HL-60 (cell line): ENCODE measurements at regions not wholly inside any gene's neighbourhood (a gene's known extent, or its start where the extent isn't known, plus 50 kb on each side); places are given as distances from the start of the nearest gene placed in this dataset.

Experiments
- GABPA ChIP-seq: IDR thresholded peaks from 2 replicates; pipeline ENCODE4 v1.6.1; 2012; ENCODE audit warnings: low read depth
- POLR2AphosphoS5 ChIP-seq: IDR thresholded peaks from 2 replicates; pipeline ENCODE4 v1.6.1; 2012; ENCODE audit warnings: low read depth
- TF ChIP-seq, protein P1 (sequence below): IDR thresholded peaks from one replicate; pipeline ENCODE4 v1.5.1; 2011; ENCODE audit warnings: low read length, control low read depth, inconsistent platforms; ENCODE audit not compliant: insufficient read depth
- TF ChIP-seq, protein P2 (sequence below): IDR thresholded peaks from 2 replicates; pipeline ENCODE4 v1.6.1; 2012; ENCODE audit warnings: low read depth; ENCODE audit not compliant: insufficient replicate concordance

DNA sequence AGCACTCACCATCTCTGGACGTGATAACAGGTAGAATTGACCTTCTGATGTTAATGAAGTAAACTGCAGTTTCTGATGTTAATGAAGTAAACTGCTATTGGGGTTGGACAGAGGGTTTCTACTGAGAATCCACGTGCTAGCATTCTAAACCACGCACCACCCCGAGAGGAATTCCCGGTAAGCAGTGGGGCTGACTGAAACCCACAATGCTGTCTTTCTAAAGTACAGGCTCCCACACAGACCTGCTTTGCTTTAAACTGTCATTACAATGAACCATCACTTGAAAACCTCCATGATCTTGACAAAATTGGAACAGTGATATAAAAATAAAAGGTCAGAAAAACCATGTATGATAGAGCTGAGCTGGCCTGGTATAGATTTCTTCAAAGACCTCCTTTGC is 559.0 kb downstream of the FGF9 start:
- TF ChIP-seq, protein P1, sequence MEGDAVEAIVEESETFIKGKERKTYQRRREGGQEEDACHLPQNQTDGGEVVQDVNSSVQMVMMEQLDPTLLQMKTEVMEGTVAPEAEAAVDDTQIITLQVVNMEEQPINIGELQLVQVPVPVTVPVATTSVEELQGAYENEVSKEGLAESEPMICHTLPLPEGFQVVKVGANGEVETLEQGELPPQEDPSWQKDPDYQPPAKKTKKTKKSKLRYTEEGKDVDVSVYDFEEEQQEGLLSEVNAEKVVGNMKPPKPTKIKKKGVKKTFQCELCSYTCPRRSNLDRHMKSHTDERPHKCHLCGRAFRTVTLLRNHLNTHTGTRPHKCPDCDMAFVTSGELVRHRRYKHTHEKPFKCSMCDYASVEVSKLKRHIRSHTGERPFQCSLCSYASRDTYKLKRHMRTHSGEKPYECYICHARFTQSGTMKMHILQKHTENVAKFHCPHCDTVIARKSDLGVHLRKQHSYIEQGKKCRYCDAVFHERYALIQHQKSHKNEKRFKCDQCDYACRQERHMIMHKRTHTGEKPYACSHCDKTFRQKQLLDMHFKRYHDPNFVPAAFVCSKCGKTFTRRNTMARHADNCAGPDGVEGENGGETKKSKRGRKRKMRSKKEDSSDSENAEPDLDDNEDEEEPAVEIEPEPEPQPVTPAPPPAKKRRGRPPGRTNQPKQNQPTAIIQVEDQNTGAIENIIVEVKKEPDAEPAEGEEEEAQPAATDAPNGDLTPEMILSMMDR, result no peak
- TF ChIP-seq, protein P2, sequence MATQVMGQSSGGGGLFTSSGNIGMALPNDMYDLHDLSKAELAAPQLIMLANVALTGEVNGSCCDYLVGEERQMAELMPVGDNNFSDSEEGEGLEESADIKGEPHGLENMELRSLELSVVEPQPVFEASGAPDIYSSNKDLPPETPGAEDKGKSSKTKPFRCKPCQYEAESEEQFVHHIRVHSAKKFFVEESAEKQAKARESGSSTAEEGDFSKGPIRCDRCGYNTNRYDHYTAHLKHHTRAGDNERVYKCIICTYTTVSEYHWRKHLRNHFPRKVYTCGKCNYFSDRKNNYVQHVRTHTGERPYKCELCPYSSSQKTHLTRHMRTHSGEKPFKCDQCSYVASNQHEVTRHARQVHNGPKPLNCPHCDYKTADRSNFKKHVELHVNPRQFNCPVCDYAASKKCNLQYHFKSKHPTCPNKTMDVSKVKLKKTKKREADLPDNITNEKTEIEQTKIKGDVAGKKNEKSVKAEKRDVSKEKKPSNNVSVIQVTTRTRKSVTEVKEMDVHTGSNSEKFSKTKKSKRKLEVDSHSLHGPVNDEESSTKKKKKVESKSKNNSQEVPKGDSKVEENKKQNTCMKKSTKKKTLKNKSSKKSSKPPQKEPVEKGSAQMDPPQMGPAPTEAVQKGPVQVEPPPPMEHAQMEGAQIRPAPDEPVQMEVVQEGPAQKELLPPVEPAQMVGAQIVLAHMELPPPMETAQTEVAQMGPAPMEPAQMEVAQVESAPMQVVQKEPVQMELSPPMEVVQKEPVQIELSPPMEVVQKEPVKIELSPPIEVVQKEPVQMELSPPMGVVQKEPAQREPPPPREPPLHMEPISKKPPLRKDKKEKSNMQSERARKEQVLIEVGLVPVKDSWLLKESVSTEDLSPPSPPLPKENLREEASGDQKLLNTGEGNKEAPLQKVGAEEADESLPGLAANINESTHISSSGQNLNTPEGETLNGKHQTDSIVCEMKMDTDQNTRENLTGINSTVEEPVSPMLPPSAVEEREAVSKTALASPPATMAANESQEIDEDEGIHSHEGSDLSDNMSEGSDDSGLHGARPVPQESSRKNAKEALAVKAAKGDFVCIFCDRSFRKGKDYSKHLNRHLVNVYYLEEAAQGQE, result no peak
- TF ChIP-seq POLR2AphosphoS5 (no peak), GABPA (no peak)
